ENCODE measurements at regions not wholly inside any gene's neighbourhood (a gene's known extent, or its start where the extent isn't known, plus 50 kb on each side); places are given as distances from the start of the nearest gene placed in this dataset.

GRCh38 chr3:132777171-132777570, 55.0 kb upstream of the NPHP3 start:
- TF ChIP-seq CTCF (conservative IDR thresholded peaks at IDR 0.05 in 1 of 2, IDR thresholded peaks at IDR 0.05 in 1 of 2; ENCODE audit: extremely low read depth in 1 of 2, insufficient read depth in 1 of 2, low read depth in 1 of 2, low read length in 2 of 2) (no peak), EZH2 (IDR thresholded peaks at IDR 0.05; ENCODE audit: borderline replicate concordance, low read length) (no peak)

All from mammary epithelial cell (primary cell).